ENCODE measurements at regions not wholly inside any gene's neighbourhood (a gene's known extent, or its start where the extent isn't known, plus 50 kb on each side); places are given as distances from the start of the nearest gene placed in this dataset.
"Not testable (repeated sequence)": the region's sequence is repeated elsewhere in the genome, so short reads cannot be mapped to it uniquely, and the experiment has no call there.

GRCh38 chr1:232351335-232351734, 278.6 kb downstream of the SIPA1L2 start:
- Histone ChIP-seq H3K4me1 (no peaks in the 10 kb centered on the region), H3K4me3 (no peak overlapping the region), H3K9me3 (no peaks in the 10 kb centered on the region), H3K27me3 (no peaks in the 10 kb centered on the region), H3K27ac (no peak overlapping the region), H3K36me3 (no peaks in the 10 kb centered on the region)
- no peak for TF ChIP-seq CTCF (IDR thresholded peaks at IDR 0.05)
- TF ChIP-seq POLR2A (IDR thresholded peaks at IDR 0.05): no peak
- TF ChIP-seq POLR2AphosphoS5 (IDR thresholded peaks at IDR 0.05): no peak
- no peak for TF ChIP-seq EP300 (IDR thresholded peaks at IDR 0.05)
- no peak for DNase-seq (ENCODE audit: low spot score in 2 of 2)
- WGBS: 93% methylated on average over 2 of the region's 2 CpGs

- TF ChIP-seq POLR2A (IDR thresholded peaks at IDR 0.05) (no peak), POLR2AphosphoS5 (IDR thresholded peaks at IDR 0.05) (no peak)
- no peaks in the 10 kb centered on the region for H3K4me1 ChIP-seq
- H3K36me3 ChIP-seq: no peaks in the 10 kb centered on the region
- whole genome bisulfite sequencing: 100% methylated on average over 1 of the region's 1 CpG
- no peak overlapping the region for H3K4me3 ChIP-seq
- no peaks in the 10 kb centered on the region for H3K9me3 ChIP-seq
- H3K27me3 ChIP-seq: no peaks in the 10 kb centered on the region
- no peak overlapping the region for H3K27ac ChIP-seq
- no peak for DNase-seq (ENCODE audit: low spot score in 2 of 2)
These were observed 283.1 kb downstream of the SIPA1L2 start for GRCh38 chr1:232346844-232347243.

GRCh38 chr1:232344791-232345399, 285.0 kb downstream of the SIPA1L2 start:
- Histone ChIP-seq H3K4me1 (no peaks in the 10 kb centered on the region), H3K27me3 (no peaks in the 10 kb centered on the region), H3K9me3 (no peaks in the 10 kb centered on the region), H3K4me3 (no peak overlapping the region), H3K27ac (no peak overlapping the region), H3K36me3 (no peaks in the 10 kb centered on the region)
- no peak for TF ChIP-seq POLR2AphosphoS5 (IDR thresholded peaks at IDR 0.05)
- TF ChIP-seq EP300 (IDR thresholded peaks at IDR 0.05): no peak
- TF ChIP-seq POLR2A (IDR thresholded peaks at IDR 0.05): no peak
- no peak for TF ChIP-seq CTCF (IDR thresholded peaks at IDR 0.05)
- DNase-seq (ENCODE audit: low spot score in 2 of 2): no peak
- WGBS: 85% methylated on average over 4 of the region's 4 CpGs

- not testable (repeated sequence) for H3K27ac ChIP-seq; DNase-seq (ENCODE audit: low spot score in 2 of 2); H3K36me3 ChIP-seq; H3K4me3 ChIP-seq; H3K4me1 ChIP-seq; H3K9me3 ChIP-seq; H3K27me3 ChIP-seq
- 77% methylated on average over 2 of the region's 3 CpGs for WGBS
These were observed 285.7 kb downstream of the SIPA1L2 start for GRCh38 chr1:232344186-232344585.

GRCh38 chr1:232340446-232340845, 289.5 kb downstream of the SIPA1L2 start:
- no peak for TF ChIP-seq POLR2A (IDR thresholded peaks at IDR 0.05)
- no peak for TF ChIP-seq CTCF (IDR thresholded peaks at IDR 0.05)
- no peak for TF ChIP-seq POLR2AphosphoS5 (IDR thresholded peaks at IDR 0.05)
- TF ChIP-seq EP300 (IDR thresholded peaks at IDR 0.05): no peak
- WGBS: 89% methylated on average over 4 of the region's 4 CpGs
- no peak for DNase-seq (ENCODE audit: low spot score in 2 of 2)
- H3K9me3 ChIP-seq: no peaks in the 10 kb centered on the region
- peaks cover 7% of the 10 kb centered on the region for H3K4me1 ChIP-seq
- H3K4me3 ChIP-seq: no peak overlapping the region
- no peaks in the 10 kb centered on the region for H3K36me3 ChIP-seq
- H3K27me3 ChIP-seq: no peaks in the 10 kb centered on the region
- H3K27ac ChIP-seq: no peak overlapping the region

GRCh38 chr1:232339073-232339472, 290.9 kb downstream of the SIPA1L2 start:
- Histone ChIP-seq H3K9me3 (no peaks in the 10 kb centered on the region), H3K36me3 (no peaks in the 10 kb centered on the region), H3K4me3 (no peak overlapping the region), H3K27ac (no peak overlapping the region), H3K4me1 (peaks cover 21% of the 10 kb centered on the region), H3K27me3 (no peaks in the 10 kb centered on the region)
- no peak for DNase-seq (ENCODE audit: low spot score in 2 of 2)
- 87% methylated on average over 1 of the region's 2 CpGs for WGBS
- TF ChIP-seq EP300 (IDR thresholded peaks at IDR 0.05) (no peak), CTCF (IDR thresholded peaks at IDR 0.05) (no peak), POLR2AphosphoS5 (IDR thresholded peaks at IDR 0.05) (no peak), POLR2A (IDR thresholded peaks at IDR 0.05) (no peak)
